ENCODE measurements at regions not wholly inside any gene's neighbourhood (a gene's known extent, or its start where the extent isn't known, plus 50 kb on each side); places are given as distances from the start of the nearest gene placed in this dataset.

- DNase-seq (ENCODE audit: missing footprints) (no peak), ATAC-seq (no peak)
- intact Hi-C loops (cut with DNase I) = no loop called here
Observed at GRCh38 chr20:4415281-4415680, 166.2 kb upstream of the ADRA1D start.

- no peak for DNase-seq (ENCODE audit: missing footprints)
- intact Hi-C loops (cut with DNase I) = no loop called here
- ATAC-seq = no peak
Observed at GRCh38 chr20:4413314-4414049, 164.4 kb upstream of the ADRA1D start.

DNA sequence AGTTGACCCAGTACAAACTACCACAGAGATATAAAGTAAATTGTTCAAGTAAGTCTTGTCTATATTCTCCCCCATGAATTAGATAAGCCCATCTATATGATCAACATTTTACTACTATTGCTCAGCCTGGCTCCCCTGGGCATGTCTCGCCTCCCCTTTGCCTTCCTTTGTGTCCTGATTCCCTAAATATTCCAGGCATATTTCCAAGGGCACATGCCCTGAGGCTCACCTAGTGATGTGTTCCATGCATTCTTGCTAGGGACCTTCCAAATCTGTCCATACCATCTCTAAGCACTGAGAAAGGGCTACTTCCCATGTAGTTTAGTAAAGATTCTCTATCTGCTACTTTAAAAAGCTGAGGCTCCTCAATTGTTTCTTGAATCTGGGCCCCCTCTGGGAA is 163.1 kb upstream of the ADRA1D start:
- DNase-seq (ENCODE audit: missing footprints) (no peak), ATAC-seq (no peak)
- intact Hi-C loops (cut with DNase I) = no loop called here

DNA sequence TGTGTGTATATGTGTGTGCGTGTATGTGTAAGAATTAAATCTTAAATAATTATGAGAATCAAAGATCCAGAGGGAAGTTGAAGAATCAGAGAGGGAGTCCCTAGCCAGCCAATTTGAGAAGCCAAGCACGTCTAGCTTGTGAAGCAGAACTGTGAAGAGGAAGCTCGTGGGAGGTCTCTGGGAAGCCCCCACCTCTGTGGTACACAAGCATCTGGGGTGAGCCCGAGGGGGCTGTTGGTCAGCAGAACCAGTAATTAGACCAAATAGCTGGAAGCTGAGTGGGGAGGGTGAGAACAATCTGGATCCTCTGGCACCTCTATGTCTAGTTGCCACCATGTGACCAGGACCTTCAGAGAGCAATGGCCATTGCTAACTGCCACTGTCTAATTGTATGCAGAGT is 162.7 kb upstream of the ADRA1D start:
- intact Hi-C loops (cut with DNase I) = no loop called here
- DNase-seq (ENCODE audit: missing footprints) (no peak), ATAC-seq (no peak)

DNA sequence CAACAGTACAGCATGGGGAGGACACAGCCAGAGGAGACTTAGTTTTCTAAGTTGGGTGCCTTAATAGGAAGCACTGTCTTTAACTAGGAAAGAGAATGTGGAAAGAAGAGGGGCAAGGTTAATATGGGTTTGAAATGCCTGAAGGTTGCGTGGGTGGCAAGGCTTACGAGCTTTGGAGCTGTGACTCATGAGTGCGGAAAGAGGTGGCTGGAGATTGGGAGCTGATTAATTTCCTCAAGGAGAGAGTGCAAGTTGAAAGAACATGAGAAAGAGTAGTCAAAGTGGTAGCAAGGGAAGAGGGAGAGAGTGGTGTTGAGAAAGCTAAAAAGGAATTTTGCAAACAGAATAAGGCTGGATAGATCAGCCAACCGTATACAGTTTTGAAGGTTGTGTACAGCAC is 157.5 kb upstream of the ADRA1D start:
- no peak for DNase-seq (ENCODE audit: missing footprints)
- ATAC-seq = no peak
- intact Hi-C loops (cut with DNase I) = no loop called here

GRCh38 chr20:4401601-4402000 is 152.5 kb upstream of the ADRA1D start:
- no peak for ATAC-seq
- intact Hi-C loops (cut with DNase I) = no loop called here
- no peak for DNase-seq (ENCODE audit: missing footprints)

DNA sequence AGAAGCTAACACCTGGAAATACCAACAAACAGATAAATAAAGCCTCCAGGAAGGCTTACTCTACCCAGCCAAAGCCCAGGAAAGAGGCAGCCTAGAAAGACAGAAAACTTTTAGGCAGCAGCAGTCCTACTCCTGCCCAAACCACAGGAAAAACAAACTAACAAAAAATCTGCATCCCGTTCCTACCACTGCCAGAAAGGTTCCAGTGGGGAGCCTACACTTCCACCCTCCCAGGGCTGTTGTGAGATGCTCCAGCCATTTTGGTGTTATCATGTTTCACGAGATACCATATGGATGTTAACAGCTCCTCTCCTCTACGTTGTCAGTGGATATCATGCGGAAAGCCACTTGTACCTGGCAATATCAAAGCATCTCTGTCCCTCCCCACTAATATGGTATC is 135.9 kb upstream of the ADRA1D start:
- DNase-seq (ENCODE audit: missing footprints) (no peak), ATAC-seq (no peak)
- intact Hi-C loops (cut with DNase I) = no loop called here

DNA sequence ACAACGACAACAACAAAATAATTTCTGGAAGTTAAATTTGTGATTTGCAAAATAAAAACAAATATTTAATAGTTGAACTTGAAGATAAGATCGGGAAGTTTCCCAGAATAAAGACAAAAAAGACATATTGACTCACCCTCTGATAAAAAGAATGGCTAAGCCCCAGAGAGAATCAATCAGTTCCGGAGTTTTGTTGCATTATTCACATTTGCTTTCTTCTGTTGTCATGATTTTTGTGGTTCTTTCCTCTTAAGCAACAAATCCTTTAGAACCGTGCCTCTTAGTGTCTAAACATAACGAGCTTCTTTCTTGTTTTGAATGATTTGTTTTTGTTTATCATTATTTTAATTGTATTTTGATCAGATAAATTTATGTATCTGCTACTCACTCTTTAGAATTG is 134.9 kb upstream of the ADRA1D start:
- DNase-seq (ENCODE audit: missing footprints) (no peak), ATAC-seq (no peak)
- intact Hi-C loops (cut with DNase I) = no loop called here

GRCh38 chr20:4375881-4376280 is 126.8 kb upstream of the ADRA1D start:
- no peak for ATAC-seq
- intact Hi-C loops (cut with DNase I) = no loop called here
- no peak for DNase-seq (ENCODE audit: missing footprints)

DNA sequence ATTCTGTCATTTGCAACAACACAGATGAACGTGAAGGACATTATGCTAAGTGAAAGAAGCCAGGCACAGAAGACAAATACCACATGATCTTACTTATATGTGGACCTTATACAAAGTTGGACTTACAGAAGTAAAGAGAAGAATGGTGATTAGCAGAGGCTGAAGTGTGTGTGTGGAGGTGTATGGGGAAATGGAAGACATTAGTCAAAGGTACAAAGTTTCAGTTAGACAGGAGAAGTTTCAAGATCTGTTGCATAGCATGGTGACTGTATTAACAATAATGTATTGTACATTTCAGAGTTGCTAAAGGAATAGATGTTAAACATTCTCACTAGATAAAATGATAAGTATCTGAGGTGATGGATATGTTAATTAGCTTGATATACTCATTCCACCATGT is 124.4 kb upstream of the ADRA1D start:
- intact Hi-C loops (cut with DNase I) = no loop called here

GRCh38 chr20:4371623-4372251 is 122.7 kb upstream of the ADRA1D start:
- no peak for ATAC-seq
- peak; percentile 69 for DNase-seq (ENCODE audit: missing footprints)
- intact Hi-C loops (cut with DNase I) = no loop called here

More for the DNA sequence above, 124.4 kb upstream of the ADRA1D start:
- DNase-seq (ENCODE audit: missing footprints) (no peak), ATAC-seq (no peak)

DNA sequence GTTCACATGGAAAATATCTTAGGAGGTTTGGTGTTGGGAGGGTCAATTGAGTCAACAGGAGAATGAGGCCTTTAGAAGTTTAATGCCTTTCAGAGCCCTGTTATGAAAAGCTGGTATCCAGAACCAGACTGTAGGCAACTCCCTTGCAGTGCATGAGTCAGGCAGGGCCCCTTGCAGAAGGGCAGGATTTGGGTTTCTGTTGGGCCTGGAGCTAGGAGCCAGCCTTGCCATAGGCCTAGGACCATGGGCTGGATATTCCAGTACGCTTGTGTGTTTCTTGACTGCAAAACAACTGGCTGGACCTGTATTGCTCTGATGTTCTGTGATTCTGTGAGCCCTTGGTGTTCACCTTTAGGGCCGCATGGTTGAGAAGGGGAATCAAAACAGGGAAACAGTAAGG is 121.8 kb upstream of the ADRA1D start:
- intact Hi-C loops (cut with DNase I) = no loop called here
- DNase-seq (ENCODE audit: missing footprints) = no peak
- ATAC-seq = no peak

DNA sequence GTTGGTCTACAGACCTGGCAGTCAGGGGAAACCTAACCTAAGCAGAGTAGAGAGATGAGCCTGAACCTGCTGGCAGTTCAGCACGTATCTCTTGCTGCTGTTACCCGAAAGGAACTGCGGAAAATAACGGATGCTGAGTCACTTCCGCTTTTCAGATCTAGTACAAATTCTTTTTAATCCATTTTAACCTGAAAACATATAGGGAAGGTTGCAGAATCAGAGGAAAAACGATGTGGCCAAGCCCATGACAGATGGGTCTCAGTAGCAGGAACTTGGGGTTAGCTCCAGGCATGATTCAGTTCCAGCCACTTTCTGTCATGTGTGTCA is 120.7 kb upstream of the ADRA1D start:
- no peak for DNase-seq (ENCODE audit: missing footprints)
- intact Hi-C loops (cut with DNase I) = no loop called here
- no peak for ATAC-seq

- intact Hi-C loops (cut with DNase I) = no loop called here
- ATAC-seq = no peak
- no peak for DNase-seq (ENCODE audit: missing footprints)
Observed at GRCh38 chr20:4369119-4369797, 120.2 kb upstream of the ADRA1D start.

- ATAC-seq (no peak), DNase-seq (ENCODE audit: missing footprints) (no peak)
- intact Hi-C loops (cut with DNase I) = no loop called here
Observed at GRCh38 chr20:4366076-4366475, 117.0 kb upstream of the ADRA1D start.

DNA sequence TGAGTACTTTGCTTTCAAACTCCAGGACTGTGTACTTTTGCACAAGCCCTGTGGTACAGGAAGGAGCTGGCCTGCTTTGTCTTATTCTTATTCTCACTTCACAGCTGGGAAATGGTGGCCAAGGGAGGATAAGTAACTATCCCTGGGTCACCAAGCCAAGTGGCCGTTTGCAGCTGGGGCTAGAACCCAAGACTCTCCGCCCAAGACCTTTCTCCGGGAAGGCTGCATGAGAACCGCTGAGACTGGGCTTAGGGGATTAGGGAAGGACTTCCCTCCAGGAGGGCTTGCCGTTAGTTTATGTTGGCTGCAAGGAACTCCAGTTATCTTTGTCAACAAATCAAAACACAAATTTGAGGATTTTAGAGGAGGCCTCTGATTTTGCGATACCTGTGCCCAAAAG is 109.5 kb upstream of the ADRA1D start:
- intact Hi-C loops (cut with DNase I) = loop anchor here (10.0 kb wide), 1 partner anchor 104 kb away; no protein-coding TSS in a partner anchor
- ATAC-seq (no peak), DNase-seq (ENCODE audit: missing footprints) (no peak)

DNA sequence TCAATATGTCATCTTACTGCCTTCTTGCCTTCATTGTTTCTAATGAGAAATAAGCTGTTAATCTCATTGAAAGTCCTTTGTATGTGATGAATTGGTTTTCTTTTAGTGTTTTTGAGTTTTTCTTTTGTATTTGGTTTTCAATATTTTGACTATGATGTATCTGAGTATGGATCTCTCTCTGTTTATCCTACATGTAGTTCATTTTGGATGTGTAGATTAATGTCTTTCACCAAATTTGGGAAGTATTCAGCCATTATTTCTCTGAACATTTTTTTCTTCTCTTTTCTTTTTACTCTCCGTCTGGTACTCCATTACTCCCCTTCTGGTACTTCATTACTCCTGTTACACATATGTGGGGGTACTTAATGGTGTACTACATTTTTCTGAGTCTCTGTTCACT is 103.3 kb upstream of the ADRA1D start:
- intact Hi-C loops (cut with DNase I) = loop anchor here (10.0 kb wide), 1 partner anchor 98 kb away; no protein-coding TSS in a partner anchor
- no peak for ATAC-seq
- DNase-seq (ENCODE audit: missing footprints) = no peak

DNA sequence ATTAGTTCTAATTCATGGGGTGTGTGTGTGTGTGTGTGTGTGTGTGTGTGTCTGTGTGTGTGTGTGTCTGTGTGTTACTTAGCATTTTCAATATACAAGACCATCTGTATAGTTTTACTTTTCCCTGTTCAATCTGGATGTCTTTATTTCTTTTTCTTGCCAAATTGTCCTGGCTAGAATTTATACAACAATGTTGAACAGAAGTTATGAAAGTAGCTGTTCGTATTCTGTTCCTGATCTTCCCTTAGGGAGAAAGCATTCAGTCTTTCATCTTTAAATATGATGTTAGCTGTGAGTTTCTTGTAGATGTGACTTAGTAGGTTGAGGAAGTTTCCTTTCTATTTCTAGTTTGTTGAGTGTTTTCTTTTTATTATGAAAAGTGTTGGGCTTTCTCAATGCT is 101.0 kb upstream of the ADRA1D start:
- no peak for ATAC-seq
- no peak for DNase-seq (ENCODE audit: missing footprints)
- intact Hi-C loops (cut with DNase I) = loop anchor here (10.0 kb wide), 1 partner anchor 95 kb away; no protein-coding TSS in a partner anchor

GRCh38 chr20:4344670-4345069 is 95.6 kb upstream of the ADRA1D start:
- DNase-seq (ENCODE audit: missing footprints) (no peak), ATAC-seq (no peak)
- intact Hi-C loops (cut with DNase I) = no loop called here

- ATAC-seq (no peak), DNase-seq (ENCODE audit: missing footprints) (no peak)
- intact Hi-C loops (cut with DNase I) = no loop called here
Observed at GRCh38 chr20:4342609-4343008, 93.5 kb upstream of the ADRA1D start.

Measured in Right ventricle myocardium inferior (tissue), 1 donor.